Right lobe of liver (tissue), 4 donors: ENCODE measurements at regions not wholly inside any gene's neighbourhood (a gene's known extent, or its start where the extent isn't known, plus 50 kb on each side); places are given as distances from the start of the nearest gene placed in this dataset.

Experiments used
- POLR2A ChIP-seq: fragments of 450-650 bp; IDR thresholded peaks from one replicate; pipeline ENCODE4 v1.6.1; 2017; ENCODE audit warnings: antibody characterized with exemption, mild to moderate bottlenecking
- TF ChIP-seq, protein P1 (sequence below), 4 donors: fragments of 200-600 bp in 3 of 4; fragments of 450-650 bp in 1 of 4; IDR thresholded peaks; one replicate each; pipeline versions ENCODE4 v1.5.1 to v1.8.0; 2016 to 2022; ENCODE audit warnings: antibody characterized with exemption in 4 of 4, mild to moderate bottlenecking in 2 of 4
- donor health status: DM: no; HTN: no; CAD: no.
- donor health status: DM: no; HTN: no; CAD: no.
- donor health status: DM: no; HTN: yes; CAD: no.

DNA sequence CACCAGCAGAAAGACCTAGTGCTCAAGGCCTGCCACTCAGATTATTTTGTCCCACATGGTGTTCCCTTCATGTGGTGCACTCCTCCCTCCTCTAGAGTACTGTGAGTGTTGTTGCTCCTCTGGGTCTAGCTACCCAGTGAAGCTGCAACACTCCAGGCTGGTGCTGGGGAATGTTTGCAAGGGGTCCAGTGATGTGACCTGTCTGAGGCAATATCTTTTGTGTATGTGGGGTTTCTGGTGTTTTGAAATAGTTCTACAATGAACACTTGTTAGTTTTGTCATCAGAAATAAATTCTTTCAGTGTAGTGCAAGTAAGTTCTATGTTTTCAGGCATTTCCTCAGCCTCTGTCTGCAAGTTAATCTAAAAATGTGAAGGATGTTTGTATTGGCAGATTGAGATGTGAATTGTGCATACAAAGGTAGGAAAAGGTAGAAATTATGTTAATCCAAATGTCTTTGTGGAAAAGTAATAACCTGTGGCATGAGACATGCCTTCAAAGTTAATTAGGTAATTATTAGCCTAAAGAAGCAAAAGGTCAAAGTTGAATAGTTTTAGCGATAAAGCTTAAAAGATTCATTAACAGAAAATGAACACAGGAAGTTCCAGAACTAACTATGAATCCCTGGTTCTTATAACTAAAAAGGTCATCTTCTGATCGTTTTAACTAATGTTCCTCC, 616.8 kb downstream of the LTN1 start:
- TF ChIP-seq, protein P1, sequence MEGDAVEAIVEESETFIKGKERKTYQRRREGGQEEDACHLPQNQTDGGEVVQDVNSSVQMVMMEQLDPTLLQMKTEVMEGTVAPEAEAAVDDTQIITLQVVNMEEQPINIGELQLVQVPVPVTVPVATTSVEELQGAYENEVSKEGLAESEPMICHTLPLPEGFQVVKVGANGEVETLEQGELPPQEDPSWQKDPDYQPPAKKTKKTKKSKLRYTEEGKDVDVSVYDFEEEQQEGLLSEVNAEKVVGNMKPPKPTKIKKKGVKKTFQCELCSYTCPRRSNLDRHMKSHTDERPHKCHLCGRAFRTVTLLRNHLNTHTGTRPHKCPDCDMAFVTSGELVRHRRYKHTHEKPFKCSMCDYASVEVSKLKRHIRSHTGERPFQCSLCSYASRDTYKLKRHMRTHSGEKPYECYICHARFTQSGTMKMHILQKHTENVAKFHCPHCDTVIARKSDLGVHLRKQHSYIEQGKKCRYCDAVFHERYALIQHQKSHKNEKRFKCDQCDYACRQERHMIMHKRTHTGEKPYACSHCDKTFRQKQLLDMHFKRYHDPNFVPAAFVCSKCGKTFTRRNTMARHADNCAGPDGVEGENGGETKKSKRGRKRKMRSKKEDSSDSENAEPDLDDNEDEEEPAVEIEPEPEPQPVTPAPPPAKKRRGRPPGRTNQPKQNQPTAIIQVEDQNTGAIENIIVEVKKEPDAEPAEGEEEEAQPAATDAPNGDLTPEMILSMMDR (IDR thresholded peaks at IDR 0.05) = peak in 1 of 4 donors; percentile 12
- peak; percentile 70 for TF ChIP-seq POLR2A
